ENCODE measurements at regions not wholly inside any gene's neighbourhood (a gene's known extent, or its start where the extent isn't known, plus 50 kb on each side); places are given as distances from the start of the nearest gene placed in this dataset.
A peak's percentile ranks its signal among the peaks of the same experiment; 100 is the strongest.
"Not testable (repeated sequence)": the region's sequence is repeated elsewhere in the genome, so short reads cannot be mapped to it uniquely, and the experiment has no call there.

DNA sequence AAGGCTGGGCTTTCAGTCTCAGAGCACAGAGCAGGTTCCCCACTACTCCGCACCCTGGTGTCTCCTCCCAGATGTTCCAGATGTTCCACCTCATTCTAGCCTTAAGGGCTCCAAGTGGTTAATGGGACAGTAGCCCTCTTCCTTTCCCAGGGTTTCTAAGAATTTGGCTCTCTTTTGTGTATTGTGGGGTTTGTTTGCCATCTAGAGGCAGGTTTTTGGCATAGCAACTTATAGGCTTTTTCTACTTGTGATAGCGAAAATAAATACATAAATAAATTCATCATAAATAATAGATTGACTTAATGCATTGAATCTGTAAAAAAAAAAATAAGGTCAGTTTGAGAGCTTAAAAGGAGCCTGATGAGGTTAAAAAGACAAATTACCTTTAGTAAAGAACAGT is 86.1 kb upstream of the XKR3 start:
- H3K9me3 ChIP-seq, H3K27ac ChIP-seq, H3K4me3 ChIP-seq, H3K36me3 ChIP-seq, H3K4me1 ChIP-seq, DNase-seq, ATAC-seq: not testable (repeated sequence)
- H3K27me3 ChIP-seq, result peaks cover 0 to 48% (median 6%) of the 10 kb centered on the region in 9 donors
- 18 to 24% (median 20%) methylated on average over 2 of the region's 2 CpGs for WGBS, 4 donors
- peak in 11 of 12 donors; percentile 10 to 47 (median 33) for TF ChIP-seq CTCF (IDR thresholded peaks at IDR 0.05)
- intact Hi-C loops (cut with DNase I), result loop anchor here in 1 of 10 donors (10.0 kb wide), 1 partner anchor 143 kb away; no protein-coding TSS in a partner anchor

DNA sequence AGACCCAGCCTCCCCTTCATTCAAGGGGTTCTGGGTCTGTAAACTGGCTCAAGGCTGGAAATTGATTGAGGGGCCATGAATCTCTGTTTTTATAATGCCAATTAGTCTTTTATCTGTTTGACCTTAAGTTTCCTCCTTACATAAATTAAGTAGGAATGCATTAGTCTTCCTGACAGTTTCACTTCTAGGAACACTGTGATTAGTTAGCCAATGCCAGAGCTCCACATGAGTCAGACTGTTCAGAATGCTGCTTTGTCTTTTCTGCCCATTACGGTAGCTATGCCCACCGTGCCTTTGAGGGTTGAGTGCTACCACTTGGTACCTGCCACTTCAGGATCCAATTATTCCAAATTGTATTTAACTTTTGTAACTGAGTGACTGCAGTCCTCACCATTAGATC is 76.8 kb upstream of the XKR3 start:
- WGBS, 4 donors, result 71 to 87% (median 80%) methylated on average over 2 of the region's 2 CpGs
- H3K27me3 ChIP-seq, result not testable (repeated sequence)

GRCh38 chr22:16901579-16901978 is 76.4 kb upstream of the XKR3 start:
- DNase-seq; intact Hi-C loops (cut with DNase I); H3K36me3 ChIP-seq; H3K27me3 ChIP-seq; H3K27ac ChIP-seq; ATAC-seq; H3K4me3 ChIP-seq; H3K9me3 ChIP-seq; H3K4me1 ChIP-seq: not testable (repeated sequence)
- 64 to 75% (median 68%) methylated on average over 4 of the region's 5 CpGs for WGBS, 4 donors

More for the DNA sequence above, 76.8 kb upstream of the XKR3 start:
- DNase-seq; H3K4me1 ChIP-seq; intact Hi-C loops (cut with DNase I); H3K9me3 ChIP-seq; H3K36me3 ChIP-seq; H3K4me3 ChIP-seq; ATAC-seq; H3K27ac ChIP-seq: not testable (repeated sequence)

- H3K27ac ChIP-seq; H3K9me3 ChIP-seq; H3K4me3 ChIP-seq; H3K27me3 ChIP-seq; DNase-seq; H3K4me1 ChIP-seq; ATAC-seq; intact Hi-C loops (cut with DNase I); H3K36me3 ChIP-seq: not testable (repeated sequence)
- WGBS, 4 donors, result 76 to 100% (median 95%) methylated on average over 2 of the region's 2 CpGs; no CpG with 5 or more reads in 1 of the 4 donors
Measured at GRCh38 chr22:16899358-16899757, 74.1 kb upstream of the XKR3 start.

DNA sequence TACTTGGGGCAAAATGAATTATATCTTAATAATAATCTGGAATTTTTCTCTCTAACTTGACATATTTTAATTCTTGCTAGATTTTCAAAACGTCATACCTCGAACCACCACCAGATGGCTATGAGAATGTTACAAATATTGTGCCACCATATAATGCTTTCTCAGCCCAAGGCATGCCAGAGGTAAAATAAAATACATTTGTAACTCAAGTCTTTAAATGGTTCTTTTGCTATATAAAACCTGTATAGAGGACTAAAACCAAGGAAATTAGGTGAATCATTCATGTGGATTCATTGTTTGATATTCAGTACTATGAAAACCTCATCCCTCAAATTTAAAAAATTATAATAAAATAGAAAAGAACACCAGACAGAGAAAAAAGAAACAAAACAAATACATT is 72.2 kb upstream of the XKR3 start:
- DNase-seq; intact Hi-C loops (cut with DNase I); H3K27me3 ChIP-seq; H3K9me3 ChIP-seq; H3K36me3 ChIP-seq; ATAC-seq; H3K4me3 ChIP-seq; H3K4me1 ChIP-seq; H3K27ac ChIP-seq: not testable (repeated sequence)
- 0 to 2% (median 0%) methylated on average over 1 to 2 of the region's 2 CpGs for WGBS, 4 donors
- peak in 2 of 12 donors; percentile 3 to 25 for TF ChIP-seq CTCF (IDR thresholded peaks at IDR 0.05)

- H3K36me3 ChIP-seq; H3K4me1 ChIP-seq; ATAC-seq; intact Hi-C loops (cut with DNase I); H3K27ac ChIP-seq; H3K4me3 ChIP-seq; H3K9me3 ChIP-seq; H3K27me3 ChIP-seq; DNase-seq: not testable (repeated sequence)
- 1 to 2% (median 2%) methylated on average over 3 to 4 of the region's 4 CpGs for WGBS, 4 donors
- TF ChIP-seq CTCF (IDR thresholded peaks at IDR 0.05), result peak; percentile 20 to 58 (median 40)
Measured at GRCh38 chr22:16891892-16892291, 66.7 kb upstream of the XKR3 start.

DNA sequence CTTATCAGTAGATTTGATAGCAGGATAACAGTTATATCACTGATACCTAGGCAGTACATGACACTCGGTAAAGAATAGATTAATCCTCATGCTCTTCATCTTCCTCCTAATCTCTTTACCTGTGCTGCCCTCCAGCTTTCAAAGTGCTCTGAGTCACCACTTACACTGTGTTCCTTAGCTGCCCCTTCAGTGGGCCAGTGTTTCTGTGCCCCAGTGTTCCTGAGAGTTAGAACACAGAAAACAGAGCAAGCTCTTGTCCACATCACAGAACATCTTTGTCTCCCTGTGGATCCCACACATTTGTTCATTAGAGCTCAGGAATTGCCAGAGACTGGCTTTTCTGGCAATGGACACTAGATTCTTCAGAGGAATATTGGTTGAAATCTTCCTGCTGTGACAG is 51.1 kb upstream of the XKR3 start:
- H3K9me3 ChIP-seq; H3K27ac ChIP-seq; H3K27me3 ChIP-seq; DNase-seq; H3K36me3 ChIP-seq; H3K4me3 ChIP-seq; intact Hi-C loops (cut with DNase I); ATAC-seq; H3K4me1 ChIP-seq: not testable (repeated sequence)
- 74 to 100% (median 78%) methylated on average over 1 of the region's 1 CpG for WGBS, 4 donors

Data from heart left ventricle (tissue), 16 donors.